GM12878 (cell line): ENCODE measurements at regions not wholly inside any gene's neighbourhood (a gene's known extent, or its start where the extent isn't known, plus 50 kb on each side); places are given as distances from the start of the nearest gene placed in this dataset.

Source experiments
- ATF2 ChIP-seq: IDR thresholded peaks from 2 replicates; pipeline ENCODE4 v1.6.1; 2012; ENCODE audit warnings: low read length, inconsistent platforms
- CTCF ChIP-seq, 3 experiments: IDR thresholded peaks in 2 of 3; conservative IDR thresholded peaks in 1 of 3; 2 replicates each; pipeline ENCODE4 v1.5.1; 2011; ENCODE audit warnings: low read depth in 3 of 3, low read length in 3 of 3, mild to moderate bottlenecking in 3 of 3, control low read depth in 2 of 3, moderate library complexity in 2 of 3, inconsistent platforms in 1 of 3, mixed read lengths in 1 of 3; ENCODE audit not compliant: control insufficient read depth in 2 of 3, insufficient read depth in 1 of 3; ENCODE audit errors: extremely low read depth in 1 of 3
- HDAC2 ChIP-seq: fragments of 200-600 bp; sonication (generic); IDR thresholded peaks from 2 replicates; pipeline ENCODE4 v1.6.1; 2017
- JUND ChIP-seq: IDR thresholded peaks from 2 replicates; pipeline ENCODE4 v1.6.1; 2012; ENCODE audit warnings: low read depth, mild to moderate bottlenecking, low read length, improper control_type of control experiment, moderate library complexity
- NFYA ChIP-seq: IDR thresholded peaks from 2 replicates; pipeline ENCODE4 v1.6.1; 2011; ENCODE audit warnings: low read depth, mild to moderate bottlenecking, low read length, improper control_type of control experiment, borderline replicate concordance
- PAX5 ChIP-seq: IDR thresholded peaks from 2 replicates; pipeline ENCODE4 v1.6.1; 2011; ENCODE audit warnings: low read depth, low read length, borderline replicate concordance
- POLR2A ChIP-seq: IDR thresholded peaks from 2 replicates; pipeline ENCODE4 v1.6.1; 2011; ENCODE audit warnings: low read depth, mild to moderate bottlenecking, low read length
- RAD21 ChIP-seq: IDR thresholded peaks from 2 replicates; pipeline ENCODE4 v1.6.1; 2011; ENCODE audit warnings: mild to moderate bottlenecking, low read depth, low read length, moderate library complexity; ENCODE audit not compliant: insufficient read depth
- ZNF24 ChIP-seq: fragments of 450-650 bp; IDR thresholded peaks from 2 replicates; pipeline ENCODE4 v1.6.1; 2017; ENCODE audit warnings: antibody characterized with exemption, mild to moderate bottlenecking

- TF ChIP-seq CTCF (IDR thresholded peaks at IDR 0.05 in 2 of 3, conservative IDR thresholded peaks at IDR 0.05 in 1 of 3; ENCODE audit: control insufficient read depth in 2 of 3, extremely low read depth in 1 of 3, insufficient read depth in 1 of 3, low read depth in 3 of 3, low read length in 3 of 3) (no peak), ZNF24 (no peak), HDAC2 (no peak), JUND (no peak), NFYA (no peak), POLR2A (no peak), ATF2 (no peak), RAD21 (no peak), PAX5 (no peak)
Measured at GRCh38 chr20:24831232-24831631, 117.8 kb upstream of the CST7 start.
